GM12892 (cell line): ENCODE measurements at regions not wholly inside any gene's neighbourhood (a gene's known extent, or its start where the extent isn't known, plus 50 kb on each side); places are given as distances from the start of the nearest gene placed in this dataset.

Experiments used
- POLR2A ChIP-seq: IDR thresholded peaks from 2 replicates; pipeline ENCODE4 v1.6.1; 2011; ENCODE audit warnings: low read depth, low read length, control low read depth
- POLR2AphosphoS5 ChIP-seq: IDR thresholded peaks from 2 replicates; pipeline ENCODE4 v1.6.1; 2011; ENCODE audit warnings: low read depth, low read length, control low read depth

DNA sequence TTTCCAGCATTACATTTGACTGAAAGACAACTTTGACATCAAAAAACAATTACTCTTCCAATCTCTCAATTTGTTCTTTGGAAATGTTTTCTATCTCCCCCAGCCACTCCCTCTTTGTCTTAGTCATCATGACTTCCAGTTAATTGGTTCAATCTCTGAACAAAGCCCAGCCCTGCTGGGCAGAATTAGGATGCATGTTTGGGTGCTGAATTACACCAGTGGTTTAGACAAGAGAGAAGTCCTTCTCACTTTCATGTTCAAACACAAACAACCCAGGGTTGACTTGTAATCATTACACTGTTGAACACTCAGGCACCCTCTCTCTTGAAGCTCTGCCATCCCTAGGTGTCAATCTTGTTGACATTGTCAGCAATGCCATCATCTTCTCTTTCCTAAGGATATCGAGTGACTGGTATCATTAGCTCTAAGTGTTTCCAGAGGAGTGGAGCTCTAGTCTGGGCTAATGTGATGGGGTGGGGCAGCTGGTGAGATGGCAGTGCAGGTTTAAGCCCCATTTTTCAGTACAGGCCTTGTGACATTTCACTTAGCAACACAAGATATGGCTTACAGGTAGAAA is 90.8 kb upstream of the MEIS1 start:
- TF ChIP-seq POLR2A: no peak
- no peak for TF ChIP-seq POLR2AphosphoS5
